Thymus (tissue), 11 donors: ENCODE measurements at regions not wholly inside any gene's neighbourhood (a gene's known extent, or its start where the extent isn't known, plus 50 kb on each side); places are given as distances from the start of the nearest gene placed in this dataset.

ENCODE experiments used
- DNase-seq, 9 donors: peaks; one replicate each; pipeline ENCODE4 v3.0.0-alpha.2; 2013; ENCODE audit warnings: low spot score in 9 of 9, low read depth in 6 of 9, missing footprints in 1 of 9
- H3K27ac ChIP-seq, 2 donors: one replicate each; pipeline ENCODE4 v1.5.1; 2013; ENCODE audit warnings: control low read depth in 1 of 2, low read depth in 1 of 2, low read length in 1 of 2, mild to moderate bottlenecking in 1 of 2, moderate library complexity in 1 of 2
- H3K27me3 ChIP-seq, 2 donors: one replicate each; pipeline ENCODE4 v1.5.1; 2013; ENCODE audit warnings: low read length in 1 of 2; ENCODE audit not compliant: control insufficient read depth in 2 of 2, insufficient read depth in 1 of 2
- H3K36me3 ChIP-seq, 2 donors: one replicate each; pipeline ENCODE4 v1.5.1; 2013; ENCODE audit warnings: low read length in 1 of 2, mild to moderate bottlenecking in 1 of 2, moderate library complexity in 1 of 2; ENCODE audit not compliant: control insufficient read depth in 2 of 2, insufficient read depth in 2 of 2
- H3K4me1 ChIP-seq, 2 donors: one replicate each; pipeline ENCODE4 v1.5.1; 2013; ENCODE audit warnings: low read length in 2 of 2; ENCODE audit not compliant: control insufficient read depth in 2 of 2, insufficient read depth in 2 of 2
- H3K4me3 ChIP-seq, 2 donors: one replicate each; pipeline ENCODE4 v1.5.1; 2013; ENCODE audit warnings: low read length in 2 of 2, control low read depth in 1 of 2, mild to moderate bottlenecking in 1 of 2
- H3K9me3 ChIP-seq, 2 donors: one replicate each; pipeline ENCODE4 v1.5.1; 2013; ENCODE audit warnings: low read length in 1 of 2, mild to moderate bottlenecking in 1 of 2; ENCODE audit not compliant: control insufficient read depth in 2 of 2, insufficient read depth in 1 of 2
- WGBS: extraction: QIAGEN DNeasy Blood & Tissue Kit; methylation state at CpG from one replicate; pipeline ENCODE4 v1.1.7; 2013; 5-methylcytosine and 5-hydroxymethylcytosine counted together
- donor health status: healthy.

DNA sequence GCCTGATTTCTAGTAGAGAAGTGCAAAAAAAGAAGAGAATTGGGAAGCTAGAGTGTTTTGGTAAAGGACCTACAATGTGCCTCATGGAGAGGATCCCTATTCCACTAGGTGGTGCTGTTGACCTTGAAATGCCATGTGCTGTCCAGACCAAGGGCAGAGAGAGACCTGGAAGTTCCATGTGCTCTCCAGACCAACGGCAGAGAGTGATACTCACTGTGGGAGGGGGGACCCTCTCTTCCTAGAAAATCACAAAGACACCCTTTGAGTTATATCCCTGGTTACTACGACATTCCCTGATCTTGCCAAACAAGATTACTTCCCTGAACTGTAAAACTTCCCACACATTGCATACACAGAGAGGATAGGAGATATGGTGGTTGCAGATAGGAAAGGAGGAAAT, 212.7 kb upstream of the ZNF804B start:
- H3K27me3 ChIP-seq = no peaks in the 10 kb centered on the region
- H3K27ac ChIP-seq = no peak overlapping the region
- no peak overlapping the region for H3K4me3 ChIP-seq
- no peaks in the 10 kb centered on the region for H3K36me3 ChIP-seq
- peaks cover 2 to 13% of the 10 kb centered on the region in 2 donors for H3K9me3 ChIP-seq
- 46% methylated on average over 2 of the region's 2 CpGs for WGBS
- H3K4me1 ChIP-seq = no peaks in the 10 kb centered on the region
- DNase-seq = no peak

GRCh38 chr7:88545663-88546062, 213.8 kb upstream of the ZNF804B start:
- WGBS = 77% methylated on average over 1 of the region's 1 CpG
- Histone ChIP-seq H3K4me3 (no peak overlapping the region), H3K27ac (no peak overlapping the region), H3K27me3 (no peaks in the 10 kb centered on the region), H3K36me3 (no peaks in the 10 kb centered on the region), H3K9me3 (peaks cover 2 to 13% of the 10 kb centered on the region in 2 donors), H3K4me1 (no peaks in the 10 kb centered on the region)
- DNase-seq = no peak

- no peaks in the 10 kb centered on the region for H3K4me1 ChIP-seq
- peaks cover 1 to 17% of the 10 kb centered on the region in 2 donors for H3K9me3 ChIP-seq
- H3K27me3 ChIP-seq = no peaks in the 10 kb centered on the region
- WGBS = 68% methylated on average over 4 of the region's 4 CpGs
- H3K36me3 ChIP-seq = no peaks in the 10 kb centered on the region
- no peak overlapping the region for H3K4me3 ChIP-seq
- H3K27ac ChIP-seq = no peak overlapping the region
- DNase-seq = no peak
Observed at GRCh38 chr7:88540012-88540411, 219.5 kb upstream of the ZNF804B start.

GRCh38 chr7:88539518-88539917, 220.0 kb upstream of the ZNF804B start:
- no peak for DNase-seq
- Histone ChIP-seq H3K9me3 (peaks cover 1 to 14% of the 10 kb centered on the region in 2 donors), H3K27ac (no peak overlapping the region), H3K36me3 (no peaks in the 10 kb centered on the region), H3K4me1 (no peaks in the 10 kb centered on the region), H3K27me3 (no peaks in the 10 kb centered on the region), H3K4me3 (no peak overlapping the region)
- 97% methylated on average over 2 of the region's 2 CpGs for WGBS

GRCh38 chr7:88523645-88524044, 217.0 kb upstream of the STEAP4 start:
- DNase-seq = no peak
- peaks cover 0 to 7% of the 10 kb centered on the region in 2 donors for H3K9me3 ChIP-seq

GRCh38 chr7:88522771-88523293, 216.1 kb upstream of the STEAP4 start:
- Histone ChIP-seq H3K9me3 (peaks cover 0 to 7% of the 10 kb centered on the region in 2 donors), H3K36me3 (no peaks in the 10 kb centered on the region), H3K4me1 (no peaks in the 10 kb centered on the region), H3K27me3 (no peaks in the 10 kb centered on the region), H3K4me3 (no peak overlapping the region), H3K27ac (no peak overlapping the region)
- DNase-seq = no peak
- 53% methylated on average over 2 of the region's 2 CpGs for WGBS

More at GRCh38 chr7:88523645-88524044, 217.0 kb upstream of the STEAP4 start:
- Histone ChIP-seq H3K36me3 (no peaks in the 10 kb centered on the region), H3K4me1 (no peaks in the 10 kb centered on the region), H3K27ac (no peak overlapping the region), H3K4me3 (no peak overlapping the region), H3K27me3 (no peaks in the 10 kb centered on the region)
- 80% methylated on average over 3 of the region's 3 CpGs for WGBS

DNA sequence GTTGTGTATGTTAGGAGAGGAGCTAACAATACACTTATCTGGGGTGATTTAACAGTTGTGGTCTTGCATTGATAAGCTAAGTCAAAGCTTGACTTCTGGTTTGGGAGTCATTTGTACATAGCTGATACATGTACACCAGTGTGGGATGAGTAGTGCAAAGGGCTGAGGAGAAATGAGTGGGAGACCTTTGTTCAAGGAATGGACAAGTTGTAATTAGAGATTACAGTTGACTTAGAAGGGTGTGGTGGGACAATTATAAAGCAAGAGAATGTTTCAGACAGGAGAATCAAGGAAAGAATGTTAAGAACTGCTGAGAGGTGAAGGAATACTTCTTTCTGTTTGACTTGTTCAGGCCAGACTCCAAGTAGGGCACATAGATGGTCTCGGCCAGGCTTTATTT, 209.7 kb upstream of the STEAP4 start:
- WGBS = 95% methylated on average over 1 of the region's 1 CpG

DNA sequence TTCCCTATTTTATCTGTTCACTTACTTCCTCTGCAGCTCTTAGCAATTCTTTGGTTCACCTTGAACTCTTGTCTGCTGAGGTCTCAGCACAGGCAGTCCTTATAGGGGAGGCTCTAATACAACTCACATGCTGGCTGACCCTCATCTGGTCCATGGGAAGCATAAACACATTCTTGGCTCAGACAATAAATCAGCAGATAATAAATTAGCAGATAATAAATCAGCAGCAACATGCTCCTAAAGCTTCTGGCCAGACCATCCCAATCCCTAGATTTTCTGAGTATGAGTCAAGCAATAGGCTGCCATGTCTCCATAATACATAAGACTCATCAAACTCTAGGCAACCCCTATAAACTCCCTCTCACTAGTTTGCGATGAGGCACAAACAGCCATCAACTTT, 208.6 kb upstream of the STEAP4 start:
- Histone ChIP-seq H3K9me3 (no peaks in the 10 kb centered on the region), H3K27ac (no peak overlapping the region), H3K36me3 (no peaks in the 10 kb centered on the region), H3K4me1 (no peaks in the 10 kb centered on the region), H3K4me3 (no peak overlapping the region), H3K27me3 (no peaks in the 10 kb centered on the region)
- WGBS = 93% methylated on average over 1 of the region's 1 CpG
- no peak for DNase-seq

More for the DNA sequence above, 209.7 kb upstream of the STEAP4 start:
- H3K27ac ChIP-seq = no peak overlapping the region
- no peaks in the 10 kb centered on the region for H3K9me3 ChIP-seq
- H3K4me3 ChIP-seq = no peak overlapping the region
- no peaks in the 10 kb centered on the region for H3K36me3 ChIP-seq
- H3K4me1 ChIP-seq = no peaks in the 10 kb centered on the region
- H3K27me3 ChIP-seq = no peaks in the 10 kb centered on the region
- DNase-seq = no peak

- H3K36me3 ChIP-seq = no peaks in the 10 kb centered on the region
- H3K9me3 ChIP-seq = no peaks in the 10 kb centered on the region
- no peak for DNase-seq
- H3K4me1 ChIP-seq = no peaks in the 10 kb centered on the region
- no peak overlapping the region for H3K27ac ChIP-seq
- H3K4me3 ChIP-seq = no peak overlapping the region
- no peaks in the 10 kb centered on the region for H3K27me3 ChIP-seq
Observed at GRCh38 chr7:88509341-88509740, 202.6 kb upstream of the STEAP4 start.

- 85% methylated on average over 6 of the region's 6 CpGs for WGBS
Observed at GRCh38 chr7:88500131-88500530, 193.4 kb upstream of the STEAP4 start.

More at GRCh38 chr7:88500131-88500530, 193.4 kb upstream of the STEAP4 start:
- Histone ChIP-seq H3K27ac (no peak overlapping the region), H3K36me3 (no peaks in the 10 kb centered on the region), H3K4me1 (no peaks in the 10 kb centered on the region), H3K27me3 (no peaks in the 10 kb centered on the region), H3K9me3 (no peaks in the 10 kb centered on the region), H3K4me3 (no peak overlapping the region)
- no peak for DNase-seq
